ENCODE measurements at regions not wholly inside any gene's neighbourhood (a gene's known extent, or its start where the extent isn't known, plus 50 kb on each side); places are given as distances from the start of the nearest gene placed in this dataset.
"Not testable (repeated sequence)": the region's sequence is repeated elsewhere in the genome, so short reads cannot be mapped to it uniquely, and the experiment has no call there.

GRCh38 chr1:120542940-120543339 lies 128.1 kb downstream of the NBPF8 start:
- TF ChIP-seq POLR2A, POLR2AphosphoS5, EP300 (IDR thresholded peaks at IDR 0.05): not testable (repeated sequence)
- TF ChIP-seq, protein P1, sequence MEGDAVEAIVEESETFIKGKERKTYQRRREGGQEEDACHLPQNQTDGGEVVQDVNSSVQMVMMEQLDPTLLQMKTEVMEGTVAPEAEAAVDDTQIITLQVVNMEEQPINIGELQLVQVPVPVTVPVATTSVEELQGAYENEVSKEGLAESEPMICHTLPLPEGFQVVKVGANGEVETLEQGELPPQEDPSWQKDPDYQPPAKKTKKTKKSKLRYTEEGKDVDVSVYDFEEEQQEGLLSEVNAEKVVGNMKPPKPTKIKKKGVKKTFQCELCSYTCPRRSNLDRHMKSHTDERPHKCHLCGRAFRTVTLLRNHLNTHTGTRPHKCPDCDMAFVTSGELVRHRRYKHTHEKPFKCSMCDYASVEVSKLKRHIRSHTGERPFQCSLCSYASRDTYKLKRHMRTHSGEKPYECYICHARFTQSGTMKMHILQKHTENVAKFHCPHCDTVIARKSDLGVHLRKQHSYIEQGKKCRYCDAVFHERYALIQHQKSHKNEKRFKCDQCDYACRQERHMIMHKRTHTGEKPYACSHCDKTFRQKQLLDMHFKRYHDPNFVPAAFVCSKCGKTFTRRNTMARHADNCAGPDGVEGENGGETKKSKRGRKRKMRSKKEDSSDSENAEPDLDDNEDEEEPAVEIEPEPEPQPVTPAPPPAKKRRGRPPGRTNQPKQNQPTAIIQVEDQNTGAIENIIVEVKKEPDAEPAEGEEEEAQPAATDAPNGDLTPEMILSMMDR (IDR thresholded peaks at IDR 0.05) = not testable (repeated sequence)

All from suprapubic skin (tissue), 4 donors.